A673 (cell line): ENCODE measurements at regions not wholly inside any gene's neighbourhood (a gene's known extent, or its start where the extent isn't known, plus 50 kb on each side); places are given as distances from the start of the nearest gene placed in this dataset.

Source experiments
- BruUV-seq: library from RNA; stranded (reverse); fragments of 400-500 nt; replicated peaks from 2 replicates; lab custom pipeline; 2021; lab: Mats Ljungman, UMichigan
- CTCF ChIA-PET: fragments of 300-600 bp; sonication (Branson Sonifier 250); formaldehyde crosslinking; loops from one replicate; lab custom pipeline; 2022; ENCODE audit warnings: antibody characterized with exemption; lab: Charles Lee
- POLR2A ChIA-PET: fragments of 300-600 bp; sonication (Branson Sonifier 250); formaldehyde crosslinking; loops from one replicate; lab custom pipeline; 2022; ENCODE audit warnings: antibody characterized with exemption; ENCODE audit not compliant: low non-redundant PET; lab: Charles Lee
- DNase-seq: peaks from one replicate; pipeline ENCODE4 v3.0.0-alpha.2; 2015; ENCODE audit warnings: low spot score
- H3K27ac ChIP-seq: fragments of 200-600 bp; sonication (generic); 2 replicates; pipeline ENCODE4 v1.5.1; 2016; ENCODE audit warnings: mixed run types, low read depth, mild to moderate bottlenecking, mixed read lengths, antibody characterized with exemption, low read length; ENCODE audit not compliant: poor library complexity, severe bottlenecking
- H3K27me3 ChIP-seq: fragments of 200-600 bp; sonication (generic); replicated peaks from 2 replicates; pipeline ENCODE4 v1.6.1; 2017; ENCODE audit warnings: mixed run types, low read depth, mild to moderate bottlenecking, mixed read lengths, antibody characterized with exemption, low read length; ENCODE audit not compliant: insufficient read depth, poor library complexity
- H3K36me3 ChIP-seq: fragments of 200-600 bp; sonication (generic); 2 replicates; pipeline ENCODE4 v1.6.1; 2016; ENCODE audit warnings: mixed run types, mild to moderate bottlenecking, mixed read lengths, antibody characterized with exemption, low read length; ENCODE audit not compliant: insufficient read depth, poor library complexity, severe bottlenecking
- H3K4me1 ChIP-seq: fragments of 200-600 bp; sonication (generic); 2 replicates; pipeline ENCODE4 v1.6.1; 2017; ENCODE audit warnings: mixed run types, mild to moderate bottlenecking, mixed read lengths, antibody characterized with exemption, low read length; ENCODE audit not compliant: insufficient read depth, poor library complexity, severe bottlenecking
- H3K4me3 ChIP-seq: fragments of 200-600 bp; sonication (generic); 2 replicates; pipeline ENCODE4 v1.5.1; 2016; ENCODE audit warnings: low read depth, mixed run types, mild to moderate bottlenecking, mixed read lengths, low read length; ENCODE audit not compliant: poor library complexity, severe bottlenecking
- H3K9me3 ChIP-seq: fragments of 200-600 bp; sonication (generic); 2 replicates; pipeline ENCODE4 v1.6.1; 2016; ENCODE audit warnings: mixed run types, low read depth, mild to moderate bottlenecking, mixed read lengths, antibody characterized with exemption, low read length; ENCODE audit not compliant: poor library complexity, severe bottlenecking
- CTCF ChIP-seq: fragments of 300-800, 200-600 bp; sonication (generic); conservative IDR thresholded peaks from 2 replicates; pipeline ENCODE4 v1.5.1; 2017; ENCODE audit warnings: low read depth, mild to moderate bottlenecking, antibody characterized with exemption, low read length, moderate library complexity, mixed read lengths
- EZH2 ChIP-seq: fragments of 200-600 bp; sonication (generic); IDR thresholded peaks from 2 replicates; pipeline ENCODE4 v1.6.1; 2017; ENCODE audit warnings: borderline replicate concordance, low read depth, mild to moderate bottlenecking, mixed read lengths, antibody characterized with exemption, low read length; ENCODE audit not compliant: poor library complexity, severe bottlenecking
- intact Hi-C: fragments of 100-400 bp; cut with micrococcal nuclease; formaldehyde crosslinking; loops from one replicate; pipeline ENCODE4 v1.10.0; 2022; ENCODE audit not compliant: unreplicated experiment

GRCh38 chr4:147019091-147019490 lies 73.4 kb upstream of the TTC29 start:
- Histone ChIP-seq H3K36me3 (no peaks in the 10 kb centered on the region), H3K4me3 (no peak overlapping the region), H3K9me3 (no peaks in the 10 kb centered on the region), H3K27me3 (no peaks in the 10 kb centered on the region), H3K27ac (no peak overlapping the region), H3K4me1 (no peaks in the 10 kb centered on the region)
- ChIA-PET POLR2A (no interaction called here), CTCF (interaction anchor here (0.6 to 1.9 kb wide), 6 partner anchors 12 to 848 kb away, joined by 3 to 25 read pairs (median 6); no protein-coding TSS in a partner anchor)
- DNase-seq: peak; percentile 71
- intact Hi-C loops: loop anchor here (2.0 to 5.0 kb wide), 2 partner anchors 78 to 568 kb away; no protein-coding TSS in a partner anchor
- TF ChIP-seq EZH2 (no peak), CTCF (peak; percentile 72)
- BruUV-seq: no TSS peak

GRCh38 chr4:147020456-147020855 lies 74.8 kb upstream of the TTC29 start:
- ChIA-PET POLR2A (no interaction called here), CTCF (interaction anchor here (1.1 kb wide), 1 partner anchor 76 kb away, joined by 3 read pairs; no protein-coding TSS in a partner anchor)
- Histone ChIP-seq H3K27ac (no peak overlapping the region), H3K4me3 (no peak overlapping the region), H3K9me3 (no peaks in the 10 kb centered on the region), H3K27me3 (no peaks in the 10 kb centered on the region), H3K4me1 (no peaks in the 10 kb centered on the region), H3K36me3 (no peaks in the 10 kb centered on the region)
- TF ChIP-seq CTCF (no peak), EZH2 (no peak)
- intact Hi-C loops: no loop called here
- DNase-seq: no peak
- BruUV-seq: no TSS peak

- H3K27ac ChIP-seq: no peak overlapping the region
- no TSS peak for BruUV-seq
- H3K9me3 ChIP-seq: no peaks in the 10 kb centered on the region
- H3K4me1 ChIP-seq: no peaks in the 10 kb centered on the region
- H3K27me3 ChIP-seq: no peaks in the 10 kb centered on the region
- intact Hi-C loops: no loop called here
- no peaks in the 10 kb centered on the region for H3K36me3 ChIP-seq
- CTCF ChIA-PET: no interaction called here
- DNase-seq: no peak
- TF ChIP-seq CTCF (no peak), EZH2 (no peak)
- POLR2A ChIA-PET: no interaction called here
- no peak overlapping the region for H3K4me3 ChIP-seq
Observed at GRCh38 chr4:147025042-147025441, 79.4 kb upstream of the TTC29 start.
